ENCODE measurements at regions not wholly inside any gene's neighbourhood (a gene's known extent, or its start where the extent isn't known, plus 50 kb on each side); places are given as distances from the start of the nearest gene placed in this dataset.

DNA sequence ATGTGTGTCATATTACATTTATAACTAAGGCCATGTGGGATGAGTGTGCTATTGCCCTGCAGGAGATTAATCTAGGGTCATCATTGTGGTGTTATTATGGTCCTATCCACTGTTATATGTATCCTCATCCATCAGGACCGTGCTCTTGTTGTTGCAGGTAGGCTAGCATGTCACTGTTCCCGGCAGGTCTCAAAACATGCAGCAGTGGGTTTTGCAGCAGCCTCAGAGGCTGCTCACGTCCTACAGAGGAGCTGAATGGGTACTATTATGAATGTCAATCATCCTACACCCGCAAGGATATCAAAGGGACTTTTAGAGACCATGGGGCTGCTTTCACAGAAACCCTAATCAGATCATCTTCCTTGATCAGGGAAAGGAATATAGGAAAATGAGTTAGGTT lies 318.2 kb downstream of the SAMD5 start:
- no peak for DNase-seq

DNA sequence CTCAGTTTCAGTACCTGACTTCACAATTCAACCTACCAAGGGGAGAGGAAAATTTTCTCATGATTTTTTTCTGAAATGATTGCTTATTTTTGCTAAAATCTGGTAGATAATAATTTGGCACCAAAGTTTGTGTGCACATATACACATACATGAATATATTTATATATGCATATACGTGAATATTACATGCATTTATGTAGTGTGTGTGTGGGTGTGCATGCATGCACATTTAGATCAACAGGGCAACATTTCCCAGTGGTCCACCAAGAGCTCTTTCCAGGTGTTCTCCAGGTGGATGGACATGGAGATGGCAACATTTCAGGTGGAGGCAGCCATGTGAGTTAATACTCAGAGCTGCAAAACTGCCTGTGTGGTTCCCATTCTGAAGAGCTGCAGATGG lies 320.9 kb downstream of the SAMD5 start:
- no peak for DNase-seq

DNA sequence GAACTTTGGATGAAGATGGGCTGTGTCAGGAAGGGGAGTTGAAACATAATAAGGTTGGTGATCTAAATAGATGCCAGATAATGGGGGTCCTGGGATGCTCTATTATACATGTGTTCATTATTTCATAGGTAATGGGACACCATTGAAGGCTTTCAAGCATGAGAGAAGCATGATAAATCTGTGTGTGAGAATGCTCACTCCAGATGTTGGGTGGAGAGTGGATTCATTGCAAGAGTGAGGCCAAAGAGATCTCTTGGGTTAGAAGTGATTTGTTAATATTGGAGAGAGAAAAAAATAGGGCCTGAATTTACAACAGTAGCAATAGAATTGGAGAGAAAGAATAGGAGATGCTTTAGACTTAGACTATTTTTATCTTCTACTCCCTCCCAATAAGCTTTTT lies 321.3 kb downstream of the SAMD5 start:
- no peak for DNase-seq

DNA sequence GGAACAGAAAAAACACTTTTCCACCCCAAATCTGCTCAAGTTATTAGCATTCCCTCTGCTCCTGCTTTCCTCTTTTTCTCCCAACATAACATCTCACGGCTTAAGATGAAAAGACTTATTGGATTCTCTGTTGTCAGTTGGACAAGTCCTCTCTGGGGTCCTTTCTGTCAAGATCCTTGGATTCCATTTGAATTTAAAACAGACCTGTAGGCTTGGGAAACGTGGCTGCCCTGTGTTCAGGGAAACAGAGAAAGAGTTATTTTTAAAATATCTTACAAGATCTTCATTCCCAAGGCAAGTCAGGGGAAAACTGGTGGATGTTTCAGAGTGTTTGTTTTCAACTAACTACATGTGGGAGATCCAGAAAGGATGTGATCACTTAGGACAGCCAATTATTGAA lies 322.9 kb downstream of the SAMD5 start:
- no peak for DNase-seq

DNA sequence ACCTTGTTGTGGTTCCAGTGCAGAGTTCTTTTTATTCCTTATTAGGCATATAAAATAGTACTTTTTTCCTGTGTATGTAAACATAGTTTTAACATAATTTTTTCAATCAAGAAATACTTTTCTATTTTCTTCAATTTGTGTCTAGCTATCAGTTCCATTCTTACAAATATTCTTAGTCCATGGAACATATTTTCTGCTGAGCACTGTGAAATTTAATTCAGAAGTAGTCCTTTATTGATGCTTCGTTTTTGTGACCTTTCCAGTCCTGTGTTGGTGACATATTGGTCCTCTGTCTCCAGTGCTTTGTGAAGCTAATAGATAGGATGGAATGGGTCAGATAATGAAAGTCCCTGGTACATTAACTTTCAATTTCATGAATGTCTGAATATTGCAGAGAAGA lies 325.1 kb downstream of the SAMD5 start:
- DNase-seq: no peak

DNA sequence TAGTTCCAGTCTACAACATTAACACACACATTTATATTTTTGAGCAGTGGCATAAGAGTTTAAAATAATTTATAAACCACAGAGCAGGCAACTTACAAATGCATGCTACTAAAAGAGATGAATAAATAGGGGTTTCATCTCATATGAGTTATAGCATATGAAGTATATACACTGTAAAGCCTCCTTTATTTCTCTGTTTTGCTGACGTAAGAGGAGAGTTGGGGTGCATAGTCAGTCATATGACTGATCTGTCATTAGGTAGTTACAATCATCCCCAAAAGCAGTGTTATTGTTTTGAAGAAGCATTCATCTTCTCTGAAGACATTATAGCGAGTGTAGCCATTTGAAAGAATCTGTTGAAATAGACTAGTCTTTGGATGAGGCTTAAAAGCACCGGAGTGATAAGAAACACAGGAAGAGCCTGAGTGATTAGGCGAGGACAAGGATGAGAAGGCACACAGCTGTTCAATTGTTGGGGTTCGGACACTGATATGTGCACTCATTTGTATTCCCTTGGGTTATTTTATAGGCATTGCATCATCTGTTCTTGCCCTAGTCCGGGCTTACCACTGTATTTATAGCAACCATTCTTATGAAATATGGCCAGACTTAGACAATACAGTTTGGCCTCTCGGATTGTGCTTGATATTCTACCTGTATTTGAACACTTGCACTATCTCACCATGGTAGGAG lies 325.7 kb downstream of the SAMD5 start:
- DNase-seq: no peak

DNA sequence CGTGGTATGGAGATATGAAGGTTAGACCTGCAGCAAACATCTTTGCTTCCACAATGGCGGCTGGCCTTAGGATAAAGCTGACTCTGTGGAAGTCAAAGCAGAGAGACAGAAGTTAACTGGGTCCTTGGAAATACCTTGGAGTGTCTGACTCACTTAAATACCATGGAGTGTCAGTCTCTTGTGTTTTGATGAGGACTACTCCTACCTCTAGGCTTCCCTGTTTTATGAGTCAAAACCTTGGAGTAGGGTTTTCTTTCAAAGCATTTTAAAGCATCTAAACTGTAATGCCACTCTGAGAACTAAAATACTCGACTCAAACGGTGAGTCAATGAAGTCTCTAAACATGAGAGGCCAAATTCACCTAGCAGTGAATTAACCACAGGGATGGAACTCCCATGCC lies 329.1 kb downstream of the SAMD5 start:
- DNase-seq: no peak

DNA sequence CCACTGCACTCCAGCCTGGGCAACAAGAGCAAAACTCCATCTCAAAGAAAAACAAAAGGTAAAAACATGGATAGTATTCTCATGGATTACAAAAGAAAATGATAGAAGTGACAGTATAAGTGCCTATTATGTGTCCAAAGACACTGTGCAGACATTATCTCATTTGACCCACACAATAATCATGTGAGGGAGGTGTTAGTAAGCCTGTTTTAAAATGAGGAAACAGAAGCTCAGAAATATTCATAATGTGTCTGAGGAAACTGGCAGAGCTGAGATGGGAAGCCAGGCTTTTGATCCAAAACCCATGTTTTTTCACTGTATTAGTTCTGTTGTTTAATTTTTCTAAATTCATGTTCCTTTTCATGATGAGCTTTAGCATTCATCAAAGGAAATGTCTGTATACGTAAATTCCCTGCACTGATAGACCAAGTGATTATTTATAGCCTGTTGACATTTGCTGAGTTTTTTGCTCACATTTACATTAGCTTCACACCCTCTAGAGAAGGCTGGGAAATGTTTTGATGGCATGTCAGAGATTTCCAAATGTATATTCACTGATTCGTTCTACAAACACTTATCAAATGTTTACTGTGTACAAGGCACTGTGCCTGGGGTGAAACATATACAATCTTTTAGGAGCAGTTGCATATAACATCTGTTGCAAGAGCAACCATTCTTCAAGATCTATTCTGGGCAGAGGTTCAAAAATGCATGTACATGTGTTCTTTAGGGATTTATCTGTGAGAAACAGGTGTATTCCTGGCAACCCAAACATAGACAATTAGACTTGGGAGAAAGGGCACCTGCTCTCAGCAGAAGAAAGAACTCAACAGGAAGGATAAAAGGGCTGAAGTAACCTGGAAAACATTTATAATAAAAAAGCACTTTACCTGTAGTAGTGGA lies 331.5 kb downstream of the SAMD5 start:
- no peak for DNase-seq

DNA sequence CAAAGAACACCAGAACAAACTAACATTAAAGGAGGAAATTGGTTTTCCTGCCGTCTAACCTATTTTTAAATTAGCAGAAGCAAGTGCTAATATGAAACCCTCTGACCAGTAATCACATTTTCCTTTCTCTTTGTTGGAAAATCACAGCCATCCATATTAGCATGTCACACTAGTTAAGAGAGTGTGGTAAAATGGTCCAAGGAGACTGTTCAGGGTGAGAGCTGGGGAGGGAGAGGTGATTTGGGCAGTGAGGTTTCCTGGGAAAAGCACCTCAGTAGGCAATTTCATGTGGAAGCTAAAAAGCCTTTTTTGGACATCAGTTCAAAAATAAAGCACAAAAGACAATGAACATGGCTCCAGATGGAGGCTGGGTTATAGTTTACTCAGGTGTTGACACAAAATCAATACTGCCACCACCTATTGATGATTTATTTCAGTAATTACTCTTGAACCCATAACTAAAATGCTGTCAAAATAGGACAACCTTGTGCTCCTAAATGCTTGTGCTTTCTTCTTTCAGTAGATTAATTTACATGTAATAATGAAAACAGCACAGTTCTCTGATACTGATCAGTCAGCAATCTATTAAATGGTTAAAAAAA lies 333.2 kb downstream of the SAMD5 start:
- DNase-seq: no peak

DNA sequence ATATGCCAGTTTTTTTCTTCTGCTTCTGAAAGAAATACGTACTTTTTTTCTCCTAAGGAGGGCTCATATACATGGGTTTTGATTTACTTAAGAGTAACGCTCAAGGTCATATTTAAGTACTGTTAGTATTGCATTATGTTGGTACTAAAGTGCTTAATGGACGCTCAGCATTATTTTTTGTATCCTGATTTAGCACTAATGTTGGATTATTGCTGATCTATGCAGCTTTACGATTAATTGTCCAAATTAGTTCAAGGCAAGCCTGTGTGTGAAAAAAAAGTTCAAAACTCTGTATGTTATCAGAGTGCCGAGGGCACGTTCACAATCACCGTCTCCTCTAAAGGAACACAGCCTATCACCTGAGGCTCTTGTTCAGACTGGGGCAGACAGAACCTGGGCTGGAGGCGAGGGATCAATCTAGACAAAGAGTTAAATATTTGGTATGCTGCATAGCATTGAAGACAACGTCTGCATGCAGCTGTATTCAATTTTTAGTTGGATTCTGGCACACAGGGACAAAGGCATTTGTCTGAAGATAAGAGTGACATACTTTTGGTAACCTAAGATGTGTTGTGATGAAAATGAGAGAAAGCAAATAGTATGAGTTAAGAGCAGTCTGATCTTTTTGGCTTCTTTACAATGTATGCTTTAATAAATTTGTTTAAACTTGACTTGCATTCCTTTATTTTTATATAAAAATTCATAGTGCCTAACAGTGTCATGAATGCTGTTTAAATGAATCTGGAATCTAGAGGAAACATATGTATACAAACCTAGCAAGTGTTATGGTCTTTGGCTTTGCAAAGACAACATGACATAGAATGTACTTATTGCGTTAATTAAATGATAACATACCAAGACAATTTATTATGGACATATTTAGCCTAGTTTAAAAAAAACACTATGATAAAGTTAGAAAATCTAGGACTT lies 341.2 kb downstream of the SAMD5 start:
- DNase-seq: no peak

DNA sequence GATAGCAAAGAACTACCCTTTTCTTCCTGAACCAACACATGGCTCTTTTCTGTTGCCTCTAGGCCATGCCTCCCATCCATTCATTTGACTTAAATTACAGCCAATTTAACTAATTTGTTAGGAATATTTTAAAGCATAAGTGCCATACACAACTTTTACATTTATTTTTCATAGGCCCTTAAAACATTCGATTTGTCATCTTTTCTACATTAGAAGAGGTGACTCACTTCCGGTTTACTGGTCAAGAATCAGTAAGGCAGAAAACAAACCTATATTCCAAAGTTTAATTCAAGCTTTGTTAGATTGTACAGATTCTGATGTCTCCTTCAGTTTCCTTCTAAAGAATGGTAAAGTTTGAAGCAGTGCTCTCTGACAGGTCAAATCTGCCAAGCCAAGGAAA lies 344.3 kb downstream of the SAMD5 start:
- DNase-seq: no peak

DNA sequence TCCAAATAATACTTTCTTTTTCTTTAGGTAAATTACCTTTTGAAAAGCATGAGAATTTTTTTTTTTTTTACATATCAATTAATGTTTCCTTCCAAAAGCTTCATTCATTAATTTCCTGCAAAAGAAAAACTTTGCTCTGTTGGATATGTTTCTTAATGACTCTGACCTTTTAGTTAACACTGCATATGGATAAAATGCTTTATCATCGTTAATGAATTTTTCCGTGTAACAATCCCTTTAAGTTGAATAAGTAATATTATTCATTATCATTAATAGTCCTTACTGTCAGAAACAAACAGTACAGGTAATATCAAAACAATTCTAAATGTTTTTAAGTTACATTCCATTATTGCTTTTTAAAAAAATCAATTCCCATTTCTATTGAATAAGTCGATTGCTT lies 345.1 kb downstream of the SAMD5 start:
- no peak for DNase-seq

DNA sequence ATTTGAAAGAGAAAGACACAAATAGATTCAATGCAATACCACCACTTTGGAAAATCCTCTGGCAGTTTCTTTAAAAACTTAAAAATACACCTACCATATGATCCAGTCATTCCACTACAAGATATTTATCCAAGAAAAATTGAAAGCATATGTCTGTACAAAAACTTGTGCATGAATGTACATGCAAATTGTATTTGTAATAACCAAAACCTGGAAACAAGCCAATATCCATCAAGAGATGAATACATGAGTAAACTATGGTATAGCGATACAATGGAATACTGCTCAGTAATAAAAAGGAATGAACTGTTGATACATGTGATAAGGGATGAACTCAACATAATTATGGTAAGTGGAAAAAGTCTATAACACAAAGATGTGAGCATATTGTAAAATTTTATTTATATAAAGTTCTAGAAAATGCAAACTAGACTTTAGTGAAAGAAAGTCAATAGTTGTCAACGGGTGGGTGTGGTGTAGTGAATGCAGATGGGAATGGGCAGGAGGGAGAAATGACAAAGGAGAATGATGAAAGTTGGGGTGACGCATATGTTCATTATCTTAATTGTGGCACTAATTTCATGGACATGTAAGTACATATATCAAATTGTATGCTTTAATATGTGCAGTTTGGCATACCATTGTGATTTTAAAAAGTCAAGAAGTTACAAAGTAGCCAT lies 347.5 kb downstream of the SAMD5 start:
- DNase-seq: no peak

DNA sequence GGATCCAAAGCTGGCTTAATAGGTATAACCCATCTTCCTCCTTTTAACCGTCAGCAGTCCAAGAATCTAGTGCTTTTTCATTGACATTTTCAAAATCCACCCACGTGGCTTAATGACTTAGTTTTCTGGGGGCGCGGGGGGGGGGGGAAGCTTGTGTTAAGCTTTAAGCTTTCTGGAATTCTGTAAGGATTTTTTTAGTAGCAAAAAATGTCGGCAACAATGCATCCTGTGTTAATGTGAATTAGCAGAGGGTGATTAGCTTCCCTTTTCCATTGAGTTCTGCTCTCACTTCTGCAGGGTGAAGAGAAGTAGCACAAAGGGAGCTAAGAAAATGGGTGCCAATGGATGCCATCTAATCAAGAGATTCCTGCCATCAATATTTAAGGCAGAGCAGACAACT lies 348.2 kb downstream of the SAMD5 start:
- DNase-seq: no peak

DNA sequence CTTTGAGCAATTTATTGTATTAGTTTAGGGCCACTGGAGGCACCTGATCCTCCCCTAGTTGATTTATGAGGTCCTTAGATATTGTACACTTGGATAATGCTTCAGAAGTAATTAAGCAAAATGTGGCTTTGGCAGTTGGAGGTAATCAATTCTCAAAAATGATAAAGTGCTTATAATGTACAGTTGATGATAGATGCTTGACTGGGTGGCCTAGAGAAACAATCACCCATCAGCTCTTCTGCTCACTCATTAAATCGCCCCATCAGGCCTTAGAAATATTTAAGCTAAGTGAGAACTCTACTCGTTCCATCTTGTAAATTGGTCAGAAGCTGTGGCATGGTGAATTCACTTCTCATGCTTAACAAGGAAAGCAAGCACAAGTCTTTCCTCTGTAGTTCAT lies 349.9 kb downstream of the SAMD5 start:
- no peak for DNase-seq

DNA sequence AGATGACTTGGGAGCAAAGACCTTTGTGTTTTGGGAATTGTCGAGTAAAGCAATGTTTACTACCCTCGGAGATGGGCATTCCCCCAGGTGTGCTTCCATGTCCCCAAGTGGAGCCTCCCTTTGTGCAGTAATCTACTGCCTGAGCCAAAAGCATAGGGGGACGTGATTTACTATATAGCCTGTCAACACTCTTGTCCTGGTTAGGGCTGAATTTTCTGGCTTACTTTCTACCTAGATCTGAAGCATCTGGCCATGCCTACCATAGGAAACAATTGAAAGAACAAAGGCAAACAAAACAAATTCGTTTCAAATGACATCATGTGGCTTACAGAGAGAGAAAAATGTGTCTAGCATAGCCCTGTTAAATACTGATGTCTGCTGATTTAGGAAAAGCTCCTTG lies 350.6 kb downstream of the SAMD5 start:
- no peak for DNase-seq

DNA sequence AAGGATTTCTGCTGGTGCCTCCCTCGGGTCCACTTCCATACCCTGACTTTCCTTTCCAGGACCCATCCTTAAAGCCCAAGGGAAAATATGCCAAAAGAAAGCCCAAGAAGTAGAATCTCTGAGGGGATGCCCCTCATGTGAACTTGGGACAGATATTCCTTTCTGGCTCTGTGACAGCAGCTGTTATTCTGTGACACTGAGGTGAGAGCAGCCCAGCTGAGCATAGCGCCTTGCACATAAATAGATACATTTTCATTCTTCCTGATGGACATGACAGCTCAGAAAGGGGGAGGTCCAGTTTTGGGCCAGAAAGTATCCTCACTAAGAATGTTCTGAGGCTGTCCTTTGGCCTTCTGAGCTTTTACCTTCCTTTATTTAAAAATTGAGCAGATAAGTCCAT lies 353.2 kb downstream of the SAMD5 start:
- DNase-seq: no peak

DNA sequence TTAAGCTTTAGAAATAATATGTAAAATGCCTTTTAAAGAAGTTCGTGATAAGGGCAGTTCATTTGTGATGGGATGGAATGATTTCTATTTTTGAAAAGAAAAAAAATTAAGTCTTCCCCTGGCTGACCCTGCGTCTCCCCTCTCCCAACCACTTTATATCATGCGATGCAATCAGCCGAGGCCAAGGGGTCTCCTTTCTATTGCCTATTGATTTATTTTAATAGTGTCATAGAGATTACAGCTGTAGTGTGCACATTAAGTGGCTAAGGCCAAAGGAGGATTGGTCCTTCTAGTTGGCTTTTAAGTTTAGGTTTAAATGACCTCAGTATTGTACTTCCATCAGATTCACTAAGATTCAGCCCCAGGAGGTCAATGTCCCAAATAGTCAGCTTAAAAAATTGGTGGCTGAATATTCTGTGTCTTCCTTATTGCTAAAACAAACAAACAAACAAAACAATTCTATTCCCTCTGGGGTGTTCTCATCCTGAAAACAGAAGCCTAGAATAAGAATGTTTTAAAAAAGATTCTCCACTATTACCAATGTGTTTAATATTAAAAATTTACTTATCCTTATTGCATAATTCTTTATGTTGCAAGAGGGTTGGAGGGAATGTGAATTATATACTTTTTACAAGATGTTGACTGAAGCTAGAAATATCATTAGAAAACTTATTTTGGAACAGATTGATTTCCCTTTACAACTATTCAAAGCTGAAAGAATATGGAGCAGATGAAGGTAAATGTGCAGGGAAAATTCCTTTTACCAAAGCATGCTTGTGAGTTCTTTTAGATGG lies 359.1 kb downstream of the SAMD5 start:
- no peak for DNase-seq

DNA sequence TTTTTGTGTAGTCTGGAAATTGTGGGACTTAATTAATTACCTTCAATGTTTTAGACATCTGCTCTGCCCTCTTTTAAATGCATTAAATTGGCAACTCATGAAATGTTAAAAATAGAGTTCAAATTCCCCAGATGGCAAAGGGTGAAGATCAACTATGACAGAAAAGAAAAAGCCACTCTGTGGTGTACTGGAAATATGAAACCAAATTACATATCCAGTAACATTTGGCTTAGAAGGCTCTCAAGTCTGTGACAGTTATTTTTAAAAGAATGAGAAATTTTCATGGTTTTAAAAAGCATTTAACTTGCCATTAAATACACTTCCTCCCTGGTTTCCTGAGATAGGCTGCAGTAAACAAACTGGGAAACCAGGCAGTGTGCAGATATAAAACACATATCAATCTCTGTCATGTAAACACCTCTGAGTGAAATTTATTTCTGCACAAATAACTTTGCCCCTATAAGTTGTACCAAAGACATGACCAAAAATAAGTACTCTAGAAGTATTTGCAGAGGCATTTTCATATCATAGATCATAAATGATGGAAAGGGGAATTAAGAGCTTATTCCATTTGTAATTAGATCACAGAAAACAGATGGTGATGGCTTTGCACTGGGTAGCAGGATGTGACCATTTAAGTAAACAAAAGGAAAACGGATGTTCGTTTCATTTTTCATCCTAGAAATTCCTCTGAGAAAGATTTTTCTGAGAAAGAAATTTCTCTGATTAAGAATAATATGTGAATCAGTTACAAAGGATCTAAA lies 360.1 kb downstream of the SAMD5 start:
- no peak for DNase-seq

DNA sequence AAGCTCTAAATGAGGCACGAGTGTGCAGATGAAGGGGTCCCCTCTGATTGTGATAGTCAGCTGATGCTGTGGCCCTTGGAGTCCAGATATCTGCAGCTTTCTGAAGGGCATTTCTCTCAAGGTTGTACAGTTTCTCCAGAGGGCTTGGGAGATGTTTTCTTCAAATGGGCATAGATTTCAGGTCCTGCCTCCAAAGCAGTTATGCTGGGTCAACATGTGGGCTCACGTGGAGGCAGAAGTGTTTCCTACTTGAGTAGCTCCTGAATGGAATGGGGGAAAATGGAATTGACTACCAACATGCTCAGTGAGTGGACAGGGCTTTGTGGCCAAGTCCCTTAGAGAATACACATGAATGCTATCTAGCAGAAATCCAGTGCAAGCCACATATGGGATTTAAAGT lies 360.7 kb downstream of the SAMD5 start:
- no peak for DNase-seq

DNA sequence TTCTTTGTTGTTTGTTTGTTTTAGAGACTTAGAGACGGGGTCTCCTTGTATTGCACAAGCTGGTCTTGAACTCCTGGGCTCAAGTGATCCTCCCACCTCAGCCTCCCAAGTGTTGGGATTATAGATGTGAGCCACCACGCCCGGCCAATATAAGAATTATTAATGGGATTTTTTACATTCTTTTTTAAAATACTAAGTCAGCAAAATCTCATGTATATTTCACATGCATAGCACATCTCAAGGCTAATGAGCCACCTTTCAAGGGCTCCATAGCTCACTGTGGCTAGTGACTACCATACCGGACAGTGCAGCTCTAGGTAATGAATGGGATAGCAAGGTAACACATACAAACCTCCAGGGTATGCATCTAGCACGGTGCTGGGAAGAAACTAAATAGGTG lies 361.4 kb downstream of the SAMD5 start:
- no peak for DNase-seq

All from SIG-M5 (cell line).